Stimulated activated naive CD4-positive, alpha-beta T cell (primary cell): ENCODE measurements at regions not wholly inside any gene's neighbourhood (a gene's known extent, or its start where the extent isn't known, plus 50 kb on each side); places are given as distances from the start of the nearest gene placed in this dataset.
A peak's percentile ranks its signal among the peaks of the same experiment; 100 is the strongest.
"Not testable (repeated sequence)": the region's sequence is repeated elsewhere in the genome, so short reads cannot be mapped to it uniquely, and the experiment has no call there.

Source experiments
- DNase-seq, 6 experiments: peaks; one replicate each; lab custom pipeline; 2025; lab: John Stamatoyannopoulos, UW

DNA sequence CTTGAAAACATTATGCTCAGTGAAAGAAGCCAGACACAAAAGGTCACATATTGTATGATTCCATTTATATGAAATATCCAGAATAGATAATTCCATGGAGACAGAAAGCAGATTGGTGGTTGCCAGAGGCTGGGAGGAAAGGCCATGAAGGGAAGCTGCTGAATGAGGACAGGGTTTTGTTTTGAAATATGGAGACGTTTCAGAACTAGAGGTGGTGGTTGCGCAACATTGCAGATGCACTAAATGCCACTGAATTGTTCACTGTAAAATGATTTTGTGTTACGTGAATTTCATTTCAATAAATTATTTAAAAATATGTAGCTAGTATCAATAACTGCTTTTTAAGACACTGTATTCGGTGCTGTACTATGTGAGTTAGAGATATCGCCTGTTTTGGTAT, 101.7 kb upstream of the ZNF236 start:
- no peak for DNase-seq

DNA sequence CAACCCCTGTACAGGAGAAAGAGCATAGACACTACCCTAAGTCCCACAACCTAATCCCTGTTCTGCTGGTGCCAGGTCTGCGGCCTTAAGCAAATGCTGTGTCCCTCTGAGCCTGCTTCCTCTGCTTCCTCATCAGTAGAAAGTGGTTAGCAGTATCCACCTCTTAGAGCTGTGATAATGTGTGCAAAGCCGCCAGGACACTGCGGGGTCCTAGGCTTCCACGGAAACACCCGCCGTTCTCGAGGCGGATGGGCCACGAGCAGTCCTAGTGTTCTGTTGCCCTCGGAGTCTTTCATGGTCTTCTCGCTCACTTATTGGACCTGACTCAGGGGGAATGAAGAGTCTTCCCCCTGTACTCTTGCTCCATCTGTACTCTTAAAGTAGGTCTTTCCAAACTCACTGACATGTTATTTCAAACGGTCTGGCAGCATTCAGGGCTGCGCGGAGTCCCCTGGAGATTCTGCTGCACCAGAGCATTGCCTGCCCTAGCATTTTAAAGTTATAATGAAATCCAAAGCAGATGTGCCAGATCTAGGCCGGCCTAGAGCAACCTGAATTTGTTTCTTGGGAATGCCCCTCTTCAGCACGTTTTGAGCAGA, 107.2 kb upstream of the ZNF236 start:
- no peak for DNase-seq

DNA sequence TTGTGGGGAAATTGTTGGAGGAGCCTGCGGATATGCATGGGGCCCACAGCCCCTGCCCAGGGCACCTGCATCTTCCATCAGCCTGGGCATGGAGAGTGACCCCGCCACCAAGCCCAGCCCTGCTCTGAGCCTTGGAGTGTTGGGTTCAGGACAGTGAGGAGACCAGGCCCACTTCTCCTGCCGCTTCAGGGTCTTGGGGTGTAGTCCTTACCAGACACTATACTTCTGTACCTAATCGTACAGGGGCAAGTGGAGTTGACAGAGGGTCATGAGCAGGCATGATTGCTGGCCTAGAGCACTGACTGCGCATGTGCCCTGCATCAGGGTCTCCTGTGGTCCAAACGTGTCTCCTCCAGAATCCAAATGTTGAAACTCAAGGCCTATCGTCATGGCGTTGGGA, 108.9 kb upstream of the ZNF236 start:
- DNase-seq = no peak

DNA sequence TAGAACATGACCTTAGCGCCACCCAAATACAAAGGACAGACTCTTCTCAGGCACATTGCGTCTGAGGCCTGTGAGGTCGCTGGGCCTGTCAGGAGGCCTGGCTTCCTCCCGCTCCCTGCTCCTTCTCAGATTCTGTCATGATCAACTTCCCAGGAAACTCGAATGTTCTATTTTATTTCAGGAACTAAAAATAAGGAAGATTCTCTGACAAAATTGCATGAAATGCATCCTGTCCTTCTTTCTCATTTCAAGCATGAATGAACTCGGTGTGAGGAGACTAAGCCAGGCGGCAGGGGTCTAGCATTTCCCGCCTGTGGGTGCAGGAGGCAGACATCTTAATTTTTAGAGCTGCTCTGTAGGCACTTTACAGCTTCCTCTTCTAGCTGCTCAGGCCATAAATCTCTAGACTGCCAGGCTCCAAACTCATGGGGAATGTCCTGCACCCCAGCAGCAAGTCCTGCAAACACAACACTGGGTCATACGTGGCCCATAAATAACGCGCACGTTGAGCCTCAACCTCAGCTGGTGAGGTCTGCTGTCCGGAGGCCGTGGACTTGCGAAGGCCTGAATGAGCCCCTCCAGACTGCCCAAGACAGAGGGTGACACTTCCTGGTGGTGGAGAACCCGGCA, 109.7 kb upstream of the ZNF236 start:
- no peak for DNase-seq

DNA sequence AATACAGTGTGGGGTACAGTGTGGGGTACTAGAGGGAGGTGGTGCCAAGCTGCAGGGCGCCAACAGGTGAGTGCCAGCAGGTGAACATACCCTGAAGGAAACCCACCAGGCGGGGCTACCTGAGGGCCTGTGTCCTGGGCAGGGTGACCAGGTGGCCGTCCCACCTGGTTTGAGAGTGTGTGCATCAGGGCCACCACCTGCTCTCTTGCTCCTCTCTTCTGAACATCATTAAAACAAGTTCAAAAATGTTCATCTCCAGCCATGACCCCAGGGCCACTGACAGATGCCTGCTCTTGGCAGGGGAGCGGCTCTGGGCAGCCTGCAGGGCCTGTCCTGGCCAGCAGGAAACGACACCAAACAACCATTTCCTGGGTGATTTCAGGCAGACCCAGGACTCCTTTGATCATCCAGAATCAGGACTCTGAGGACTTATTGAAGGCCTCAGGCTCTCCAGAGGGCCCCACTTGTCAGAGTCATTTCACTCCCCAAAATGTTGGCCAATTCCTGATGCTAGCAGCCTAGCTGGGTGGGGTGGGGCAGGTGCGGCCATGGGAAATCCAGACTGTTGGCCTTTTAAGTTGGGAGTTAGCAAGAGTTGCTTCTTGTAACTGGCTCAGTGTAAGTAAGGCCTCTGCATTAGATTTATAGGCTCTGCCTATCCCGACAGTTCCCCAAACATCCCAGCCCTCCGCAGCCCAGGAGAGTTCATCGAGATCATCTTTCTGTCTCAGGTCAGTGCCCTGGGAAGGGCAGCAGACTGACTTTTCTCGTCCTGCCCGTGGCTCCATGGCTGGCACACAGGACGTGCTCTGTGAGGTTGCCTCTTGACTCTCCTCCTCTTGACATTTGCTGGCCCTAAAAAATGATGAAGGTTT, 111.5 kb upstream of the ZNF236 start:
- no peak for DNase-seq

DNA sequence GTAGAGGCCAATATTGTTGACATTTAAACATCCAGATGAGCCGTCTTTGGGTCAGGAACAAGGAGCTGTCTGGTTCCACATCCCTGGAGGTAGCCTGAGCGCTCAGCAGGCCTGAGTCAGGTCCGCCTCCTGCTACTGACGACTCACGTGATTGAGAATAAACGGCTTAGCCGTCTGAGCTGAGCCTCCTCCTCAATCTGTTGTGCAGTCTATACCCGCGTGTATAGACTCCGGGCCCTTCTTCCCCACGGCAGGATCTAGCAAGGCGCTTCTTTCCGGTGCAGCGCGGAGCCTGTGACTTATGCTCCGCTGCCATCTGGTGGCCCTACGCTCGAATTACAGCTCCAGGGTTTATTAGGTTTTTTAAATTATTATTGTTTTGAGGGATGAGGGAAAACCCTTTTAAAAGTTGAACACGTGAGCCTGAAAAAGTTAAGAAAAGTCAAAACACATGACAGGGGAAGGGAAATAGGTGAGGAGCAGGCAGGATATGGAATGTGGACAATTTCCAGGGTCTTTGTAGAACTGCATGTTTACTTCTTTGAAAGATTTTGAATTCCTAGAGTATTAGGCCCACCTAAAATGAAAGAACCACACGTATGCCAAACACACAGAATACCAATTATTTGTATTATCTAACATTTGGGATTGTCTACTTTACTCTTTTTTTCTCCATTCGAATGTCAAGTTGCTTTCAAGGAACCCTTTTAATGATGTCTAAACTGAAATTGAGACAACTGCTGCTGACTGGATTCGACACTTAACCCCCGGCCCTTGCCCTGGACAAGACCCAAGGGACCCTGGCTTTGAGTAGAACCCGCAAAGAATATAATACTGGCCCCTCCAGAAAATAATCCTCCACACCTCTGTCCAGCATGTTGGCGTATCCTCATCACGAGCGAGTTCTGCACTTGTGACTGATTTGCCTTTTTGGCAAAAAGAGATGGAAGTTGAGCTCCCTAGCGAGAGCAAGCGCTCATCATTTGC, 112.4 kb upstream of the ZNF236 start:
- DNase-seq = peak; percentile 23 to 65 (median 41)

DNA sequence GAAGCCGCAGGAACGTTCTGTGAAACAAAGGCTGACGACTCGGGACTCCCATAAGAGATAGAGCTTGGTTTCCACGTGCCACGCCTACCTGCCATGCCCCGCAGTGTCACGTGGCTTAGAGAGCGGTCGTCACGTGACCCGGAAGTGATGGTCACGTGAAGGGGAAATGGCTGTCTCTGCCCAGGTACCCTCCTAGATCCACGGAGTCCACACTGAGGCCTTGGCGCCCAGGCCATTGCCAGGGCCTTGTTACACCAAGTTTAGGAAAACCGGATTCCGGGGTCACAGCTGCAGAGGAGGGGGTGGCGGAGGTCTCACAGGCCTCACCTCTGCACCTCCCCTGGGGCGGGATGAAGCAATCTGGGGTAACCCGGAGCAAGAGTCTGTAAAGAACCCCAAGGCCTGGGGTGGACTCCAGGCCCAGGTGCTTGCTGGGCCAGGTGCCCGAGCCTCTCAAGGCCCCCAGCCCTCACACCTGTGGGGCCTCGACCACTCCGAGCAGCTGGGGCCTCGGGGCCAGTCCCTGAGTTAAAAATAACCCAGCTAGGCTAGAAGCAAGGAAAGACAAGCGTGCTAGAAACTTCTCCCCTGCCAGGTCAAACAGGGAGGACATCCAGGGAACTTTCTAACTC, 113.5 kb upstream of the ZNF236 start:
- no peak for DNase-seq

DNA sequence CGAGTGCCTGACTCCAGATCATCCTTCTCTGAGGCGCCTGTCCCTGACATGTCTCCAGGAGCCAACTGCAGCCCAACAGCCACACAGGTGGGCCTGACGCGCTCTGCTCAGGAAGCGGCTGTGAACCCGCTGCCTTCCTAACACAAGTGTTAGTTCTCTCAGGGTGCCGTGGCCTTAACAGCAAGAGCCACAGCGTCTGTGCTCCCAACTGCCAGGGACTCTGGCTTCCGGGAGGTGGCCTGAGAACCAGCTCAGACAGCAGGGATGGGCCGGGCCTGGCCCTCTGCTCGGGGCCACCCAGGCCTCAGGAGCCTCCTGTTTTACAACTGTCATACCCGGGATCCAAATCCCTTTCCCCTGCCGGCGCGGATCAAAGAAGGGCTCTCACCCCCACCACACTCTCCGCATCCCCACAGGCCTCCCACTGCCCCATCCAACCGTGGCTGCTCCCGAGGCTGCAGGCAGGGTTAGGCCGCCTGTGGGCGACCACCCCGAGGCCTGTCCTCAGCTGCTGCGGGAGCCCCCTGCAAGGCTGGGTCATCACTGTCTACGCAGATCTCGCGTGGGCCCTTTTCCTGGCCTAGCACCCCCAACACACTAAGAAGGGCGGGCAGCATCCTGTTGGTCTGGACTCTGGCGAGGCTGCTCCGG, 114.2 kb upstream of the ZNF236 start:
- DNase-seq = no peak

DNA sequence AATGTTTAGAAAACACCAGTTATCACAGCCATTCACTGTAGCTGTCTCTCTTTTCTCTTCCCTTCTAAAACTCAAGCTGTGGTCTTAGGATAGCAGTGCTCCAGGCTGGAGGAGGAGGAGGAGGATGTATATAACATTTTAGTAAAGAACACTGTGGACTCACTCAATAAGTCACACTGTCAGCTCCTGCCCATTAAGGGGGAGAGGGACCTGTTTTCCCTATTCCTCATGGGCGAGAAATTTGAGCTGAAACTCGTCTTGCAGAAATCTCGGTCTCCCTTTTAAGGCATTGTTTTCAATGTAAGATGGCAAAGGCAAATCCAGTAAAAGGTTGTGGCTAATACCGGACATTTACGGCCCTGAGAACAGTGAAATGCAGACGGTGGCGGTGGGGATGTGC, 114.8 kb upstream of the ZNF236 start:
- no peak for DNase-seq

DNA sequence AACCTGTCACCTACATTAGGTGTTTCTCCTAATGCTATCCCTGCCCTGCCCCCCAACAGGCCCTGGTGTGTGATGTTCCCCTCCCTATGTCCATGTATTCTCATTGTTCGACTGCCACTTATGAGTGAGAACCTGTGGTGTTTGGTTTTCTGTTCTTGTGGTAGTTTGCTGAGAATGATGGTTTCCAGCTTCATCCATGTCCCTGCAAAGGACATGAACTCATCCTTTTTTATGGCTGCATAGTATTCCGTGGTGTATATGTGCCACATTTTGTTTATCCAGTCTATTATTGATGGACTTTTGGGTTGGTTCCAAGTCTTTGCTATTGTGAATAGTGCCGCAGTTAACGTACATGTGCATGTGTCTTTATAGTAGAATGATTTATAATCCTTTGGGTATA, 117.8 kb upstream of the ZNF236 start:
- not testable (repeated sequence) for DNase-seq

DNA sequence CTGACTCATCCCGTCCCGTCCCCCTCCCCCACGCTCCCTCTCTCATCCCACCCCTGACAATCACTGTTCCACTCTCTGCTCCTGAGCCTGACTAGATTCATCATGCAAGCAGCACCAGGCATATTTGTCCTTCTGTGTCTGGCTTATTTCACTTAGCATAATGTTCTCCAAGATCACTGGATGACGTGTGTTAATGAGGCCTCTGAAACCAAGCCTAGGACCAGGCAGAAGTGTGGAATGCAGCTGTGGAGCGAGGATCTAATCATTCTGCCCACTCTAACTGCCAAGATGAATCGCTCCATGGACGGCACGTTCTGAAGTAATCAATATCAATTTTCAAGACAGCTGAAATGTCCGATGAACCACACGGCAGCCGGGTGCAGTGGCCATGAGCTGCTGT, 122.4 kb upstream of the ZNF236 start:
- no peak for DNase-seq

DNA sequence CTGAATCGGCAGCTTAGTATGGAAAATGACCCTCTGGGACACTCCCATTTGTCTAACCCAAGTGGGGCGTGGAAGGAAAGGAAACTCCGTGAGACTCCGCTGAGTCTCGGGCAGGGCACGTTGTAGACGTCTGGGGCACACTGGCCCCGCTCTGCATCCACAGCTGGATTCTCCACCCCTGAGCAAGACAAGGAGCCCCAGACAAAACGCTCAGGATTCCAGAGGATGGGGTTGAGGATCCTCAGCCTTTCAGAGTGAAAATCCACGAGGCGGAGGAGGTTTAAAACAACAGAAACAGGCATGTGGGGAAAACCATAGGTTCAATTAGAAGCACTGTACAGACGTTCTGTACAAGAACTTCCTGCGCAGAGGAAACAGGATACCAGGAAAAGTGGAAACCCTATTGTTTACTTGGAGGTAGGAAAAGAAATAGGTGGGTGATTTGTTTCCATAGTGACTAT, 124.9 kb upstream of the ZNF236 start:
- no peak for DNase-seq

DNA sequence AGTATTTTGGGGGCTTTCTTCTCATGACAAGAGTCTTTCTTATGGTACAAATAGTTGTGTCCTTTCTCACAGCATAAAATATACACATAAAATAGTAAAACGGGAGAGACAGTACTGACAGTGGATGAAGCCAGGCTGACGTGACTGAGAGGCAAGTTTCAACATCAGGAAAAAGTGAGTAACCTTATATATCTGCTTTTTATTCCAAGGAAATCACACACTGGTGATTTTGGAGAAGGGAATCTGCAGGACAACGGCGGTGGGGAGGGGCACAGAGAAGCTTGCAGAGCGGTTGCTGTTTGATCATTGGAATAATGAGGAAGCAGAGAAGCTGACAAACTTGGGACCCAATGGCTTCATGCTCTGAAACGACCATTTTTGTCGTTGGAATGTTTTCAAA, 130.6 kb upstream of the ZNF236 start:
- DNase-seq = no peak

DNA sequence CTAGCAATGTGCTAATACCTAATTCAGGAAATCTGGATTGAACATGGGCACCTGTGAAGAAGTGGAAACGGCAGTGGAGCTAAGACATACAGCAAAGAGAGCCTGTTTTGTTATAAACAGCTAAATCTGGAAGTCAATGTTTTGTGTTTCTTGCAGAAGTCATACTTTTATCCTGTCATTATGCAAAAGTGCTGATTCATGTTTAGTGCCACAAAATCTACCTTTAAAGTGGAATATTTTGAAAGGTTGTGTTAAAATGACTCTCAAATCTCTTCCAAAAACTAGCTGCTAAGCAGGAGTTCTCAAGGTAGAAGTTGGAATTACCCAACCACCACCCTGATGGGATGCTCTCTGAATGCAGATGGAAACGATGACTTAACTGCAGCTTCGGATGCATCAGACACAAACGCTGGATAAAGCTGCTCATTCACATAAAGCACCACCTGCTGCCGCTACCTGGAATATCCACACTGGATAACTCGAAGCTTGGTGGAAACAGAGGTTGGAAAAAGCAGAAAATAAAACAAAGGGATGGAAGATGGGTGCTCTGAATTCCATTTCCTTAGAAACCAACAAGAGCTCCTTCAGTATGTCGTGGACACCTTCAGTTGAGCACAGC, 132.6 kb upstream of the ZNF236 start:
- no peak for DNase-seq

DNA sequence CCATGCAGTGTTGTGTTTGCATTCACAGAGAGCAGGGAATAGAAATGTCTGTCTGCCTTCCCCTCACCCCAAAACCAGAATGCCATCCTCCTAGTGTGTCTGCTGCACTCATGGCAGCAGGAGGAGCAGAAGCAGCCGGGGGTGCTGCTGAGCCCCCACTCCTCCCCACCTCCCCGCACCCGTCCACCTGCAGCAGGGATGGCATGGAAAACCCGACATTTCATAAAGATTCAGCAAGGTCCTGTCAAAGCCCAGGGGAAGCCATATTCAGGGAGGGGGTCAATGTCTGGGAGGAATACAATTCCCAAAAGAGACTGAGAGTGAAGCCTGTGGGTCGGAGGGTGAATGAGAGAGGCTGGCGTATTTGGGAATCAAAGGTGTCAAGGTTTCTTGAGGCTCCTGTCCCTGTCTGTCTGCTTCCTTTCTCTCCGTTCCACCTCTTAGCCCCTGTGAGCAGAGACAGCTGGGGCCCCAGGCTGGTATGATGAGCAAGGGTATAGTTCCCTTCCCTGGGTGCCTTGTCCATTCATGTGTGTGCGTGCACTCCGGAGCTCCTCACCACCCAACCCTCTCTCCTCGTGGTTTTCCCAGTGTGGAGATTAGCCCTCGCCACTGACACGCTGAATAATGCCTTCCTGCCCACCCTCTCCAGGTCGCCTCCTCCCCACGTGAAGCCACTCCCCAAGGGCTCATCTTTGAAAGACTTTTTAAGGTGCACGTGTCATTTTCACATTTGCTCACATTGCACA, 133.5 kb upstream of the ZNF236 start:
- DNase-seq = no peak

DNA sequence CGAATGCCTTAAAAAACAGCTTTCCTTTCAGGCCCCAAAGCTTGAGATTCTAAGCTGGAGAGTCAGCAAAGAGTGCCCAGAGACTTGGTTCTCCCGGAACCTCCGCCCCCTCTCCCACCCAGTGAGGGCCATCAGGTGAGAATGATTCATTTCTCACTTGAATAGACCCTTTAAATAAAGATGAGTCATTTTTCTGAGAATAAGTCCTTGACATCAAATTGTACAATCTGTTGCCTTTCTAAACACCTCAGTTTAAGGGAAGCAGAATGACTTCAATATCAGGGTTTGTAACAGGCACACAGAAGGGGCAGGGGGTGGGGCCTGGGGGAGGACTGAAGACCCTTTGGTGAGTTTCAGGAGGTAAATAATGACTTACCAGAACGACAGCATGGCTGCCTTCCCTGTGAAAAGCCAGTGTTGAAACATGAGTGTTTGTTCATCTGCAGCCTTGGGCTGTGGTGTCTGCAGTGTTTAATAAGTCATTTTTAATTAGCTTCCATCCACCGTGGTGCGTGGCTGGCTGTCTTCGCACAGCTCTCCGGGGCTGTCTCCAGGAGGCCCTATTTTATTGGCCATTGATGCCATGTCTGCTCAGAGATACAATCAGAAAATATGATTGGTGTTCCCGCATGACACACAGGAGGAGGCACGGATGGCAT, 134.9 kb upstream of the ZNF236 start:
- DNase-seq = no peak

DNA sequence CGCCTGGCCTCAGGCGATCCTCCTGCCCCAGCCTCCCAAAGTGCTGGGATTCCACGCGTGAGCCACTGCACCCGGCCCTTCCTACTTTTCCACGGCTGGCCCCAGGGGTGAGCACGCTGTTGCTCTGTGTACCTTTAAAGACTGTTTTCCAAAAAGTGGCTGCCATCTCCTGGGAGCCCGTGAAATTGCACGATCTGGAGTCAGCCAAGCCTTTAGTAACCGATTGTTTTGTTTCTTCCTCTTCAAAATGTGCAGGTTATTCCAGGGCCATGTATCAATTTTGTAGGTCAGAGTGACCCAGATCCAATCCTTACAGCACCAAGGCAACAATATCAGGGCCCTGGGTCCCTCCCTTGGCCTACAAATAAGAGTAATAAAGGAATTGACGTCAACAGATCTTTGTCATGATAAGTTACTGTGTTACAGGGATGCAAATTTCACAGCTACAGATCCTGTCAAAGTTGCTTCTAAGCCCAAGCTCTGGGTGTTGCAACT, 135.6 kb upstream of the ZNF236 start:
- peak in 4 of 6 experiments; percentile 1 to 9 (median 6) for DNase-seq

DNA sequence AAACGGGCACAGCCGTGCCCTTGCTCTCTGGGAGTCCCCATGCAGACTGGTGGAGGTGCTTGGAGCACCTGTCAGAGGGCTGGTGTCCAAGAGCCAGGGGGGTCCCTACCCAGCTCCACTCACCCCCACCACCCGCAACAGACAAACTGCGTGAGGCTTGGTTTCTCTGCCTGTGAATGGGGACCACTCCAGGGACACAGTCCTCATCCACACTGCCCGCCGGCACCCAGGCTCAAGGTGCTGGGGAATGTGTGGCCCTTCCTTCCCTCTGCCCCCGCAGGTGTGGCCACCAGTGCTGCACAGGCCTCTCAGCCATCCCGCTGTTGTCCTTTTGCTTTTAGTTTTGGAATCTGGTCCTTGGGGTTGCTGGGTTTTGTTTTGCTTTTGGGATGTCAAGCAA, 136.5 kb upstream of the ZNF236 start:
- no peak for DNase-seq

DNA sequence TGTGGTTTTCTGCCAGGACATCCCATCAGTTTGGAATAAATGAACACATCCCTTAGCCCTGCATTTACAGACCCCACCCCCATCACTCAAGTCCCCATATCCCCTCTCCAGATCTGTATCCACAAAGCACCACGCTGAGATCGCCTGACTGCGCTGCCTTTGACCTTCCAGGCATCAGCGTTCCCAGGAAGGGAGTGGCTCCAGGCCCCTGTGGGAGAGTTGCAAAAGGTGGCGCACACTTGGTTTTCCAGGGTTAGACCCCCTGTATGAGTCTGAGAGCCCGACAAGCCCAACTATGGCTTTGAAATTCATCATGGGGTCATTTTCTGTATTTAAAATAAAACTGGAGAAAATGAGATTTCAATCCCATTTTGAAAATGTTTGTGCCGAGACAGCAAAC, 137.0 kb upstream of the ZNF236 start:
- DNase-seq = no peak
